OCI-LY1 (cell line): ENCODE measurements at regions not wholly inside any gene's neighbourhood (a gene's known extent, or its start where the extent isn't known, plus 50 kb on each side); places are given as distances from the start of the nearest gene placed in this dataset.

ENCODE experiments used
- EZH2 ChIP-seq: fragments of 200-600 bp; sonication (generic), shearing (Covaris generic); IDR thresholded peaks from 2 replicates; pipeline ENCODE4 v1.8.0; 2017; ENCODE audit warnings: borderline replicate concordance, mixed run types, mild to moderate bottlenecking, antibody characterized with exemption, low read length, moderate library complexity, mixed read lengths
- TF ChIP-seq, protein P1 (sequence below): fragments of 200-600 bp; sonication (generic), shearing (Covaris generic); IDR thresholded peaks from 2 replicates; pipeline ENCODE4 v1.5.1; 2017; ENCODE audit warnings: mild to moderate bottlenecking, antibody characterized with exemption, low read length, moderate library complexity, mixed read lengths

DNA sequence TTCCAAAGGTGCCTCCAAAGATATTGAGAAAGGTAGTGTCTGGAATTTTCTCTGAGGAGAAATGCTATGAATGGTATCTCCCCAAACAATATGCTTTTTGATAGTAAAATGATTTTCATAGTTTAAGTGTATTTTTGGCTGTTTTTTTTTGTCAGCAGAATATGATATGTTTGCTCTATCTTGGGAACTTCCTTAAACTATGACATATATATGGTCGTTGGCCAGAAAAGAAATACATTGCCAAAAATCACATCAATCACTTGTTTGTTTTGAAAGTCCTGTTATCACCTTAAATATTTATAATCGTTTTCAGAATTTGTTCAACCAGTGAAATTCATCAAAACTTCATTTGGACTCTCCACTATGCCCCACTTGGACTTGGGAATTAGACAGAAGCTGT is 816.9 kb downstream of the CDH11 start:
- TF ChIP-seq, protein P1, sequence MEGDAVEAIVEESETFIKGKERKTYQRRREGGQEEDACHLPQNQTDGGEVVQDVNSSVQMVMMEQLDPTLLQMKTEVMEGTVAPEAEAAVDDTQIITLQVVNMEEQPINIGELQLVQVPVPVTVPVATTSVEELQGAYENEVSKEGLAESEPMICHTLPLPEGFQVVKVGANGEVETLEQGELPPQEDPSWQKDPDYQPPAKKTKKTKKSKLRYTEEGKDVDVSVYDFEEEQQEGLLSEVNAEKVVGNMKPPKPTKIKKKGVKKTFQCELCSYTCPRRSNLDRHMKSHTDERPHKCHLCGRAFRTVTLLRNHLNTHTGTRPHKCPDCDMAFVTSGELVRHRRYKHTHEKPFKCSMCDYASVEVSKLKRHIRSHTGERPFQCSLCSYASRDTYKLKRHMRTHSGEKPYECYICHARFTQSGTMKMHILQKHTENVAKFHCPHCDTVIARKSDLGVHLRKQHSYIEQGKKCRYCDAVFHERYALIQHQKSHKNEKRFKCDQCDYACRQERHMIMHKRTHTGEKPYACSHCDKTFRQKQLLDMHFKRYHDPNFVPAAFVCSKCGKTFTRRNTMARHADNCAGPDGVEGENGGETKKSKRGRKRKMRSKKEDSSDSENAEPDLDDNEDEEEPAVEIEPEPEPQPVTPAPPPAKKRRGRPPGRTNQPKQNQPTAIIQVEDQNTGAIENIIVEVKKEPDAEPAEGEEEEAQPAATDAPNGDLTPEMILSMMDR: no peak
- no peak for TF ChIP-seq EZH2
